ENCODE measurements at regions not wholly inside any gene's neighbourhood (a gene's known extent, or its start where the extent isn't known, plus 50 kb on each side); places are given as distances from the start of the nearest gene placed in this dataset.

DNA sequence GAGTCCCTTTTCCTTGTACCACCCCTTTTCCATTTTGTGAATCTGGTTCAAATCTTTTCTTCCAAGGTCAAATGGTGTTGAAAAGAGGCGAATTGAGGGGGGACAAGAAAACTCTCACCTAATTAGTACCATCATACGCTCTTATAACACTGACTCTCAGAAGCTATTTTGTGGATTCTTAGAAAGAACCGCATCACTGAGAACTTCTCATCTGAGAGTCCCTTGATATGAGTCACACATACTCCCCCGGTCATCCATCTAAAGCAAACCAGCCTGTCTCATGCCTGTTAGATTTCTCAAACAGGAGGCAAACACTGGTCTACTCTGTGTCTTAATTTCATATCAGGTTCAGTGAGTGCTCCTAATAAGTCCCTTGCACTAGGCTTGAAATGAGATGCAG is 76.5 kb upstream of the SPRED1 start:
- TF ChIP-seq, protein P1, sequence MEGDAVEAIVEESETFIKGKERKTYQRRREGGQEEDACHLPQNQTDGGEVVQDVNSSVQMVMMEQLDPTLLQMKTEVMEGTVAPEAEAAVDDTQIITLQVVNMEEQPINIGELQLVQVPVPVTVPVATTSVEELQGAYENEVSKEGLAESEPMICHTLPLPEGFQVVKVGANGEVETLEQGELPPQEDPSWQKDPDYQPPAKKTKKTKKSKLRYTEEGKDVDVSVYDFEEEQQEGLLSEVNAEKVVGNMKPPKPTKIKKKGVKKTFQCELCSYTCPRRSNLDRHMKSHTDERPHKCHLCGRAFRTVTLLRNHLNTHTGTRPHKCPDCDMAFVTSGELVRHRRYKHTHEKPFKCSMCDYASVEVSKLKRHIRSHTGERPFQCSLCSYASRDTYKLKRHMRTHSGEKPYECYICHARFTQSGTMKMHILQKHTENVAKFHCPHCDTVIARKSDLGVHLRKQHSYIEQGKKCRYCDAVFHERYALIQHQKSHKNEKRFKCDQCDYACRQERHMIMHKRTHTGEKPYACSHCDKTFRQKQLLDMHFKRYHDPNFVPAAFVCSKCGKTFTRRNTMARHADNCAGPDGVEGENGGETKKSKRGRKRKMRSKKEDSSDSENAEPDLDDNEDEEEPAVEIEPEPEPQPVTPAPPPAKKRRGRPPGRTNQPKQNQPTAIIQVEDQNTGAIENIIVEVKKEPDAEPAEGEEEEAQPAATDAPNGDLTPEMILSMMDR (IDR thresholded peaks at IDR 0.05), result no peak
- Histone ChIP-seq H3K4me3 (no peak overlapping the region), H3K27ac (no peak overlapping the region)
- no peak for DNase-seq (ENCODE audit: low spot score)

DNA sequence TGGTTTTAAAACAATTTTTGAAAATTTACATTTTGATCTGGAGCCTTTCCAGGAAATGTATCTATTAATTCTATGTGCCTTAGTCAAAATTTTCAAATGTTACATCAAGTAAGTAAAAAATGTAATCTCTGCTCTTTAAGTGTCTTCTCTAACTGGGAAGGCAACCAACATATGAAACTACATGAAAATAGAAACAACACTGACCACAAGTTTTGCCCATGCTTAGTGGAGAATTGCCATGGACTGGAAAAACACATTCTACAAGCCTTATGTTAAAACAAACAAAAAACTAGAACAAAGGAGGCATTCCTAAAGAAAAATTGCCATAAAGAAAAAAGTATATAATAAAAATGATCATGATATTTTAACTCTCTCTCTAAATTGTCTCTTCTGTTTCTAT is 75.9 kb upstream of the SPRED1 start:
- no peak overlapping the region for H3K4me3 ChIP-seq
- DNase-seq (ENCODE audit: low spot score), result no peak
- no peak overlapping the region for H3K27ac ChIP-seq
- TF ChIP-seq, protein P1 (IDR thresholded peaks at IDR 0.05), result no peak

DNA sequence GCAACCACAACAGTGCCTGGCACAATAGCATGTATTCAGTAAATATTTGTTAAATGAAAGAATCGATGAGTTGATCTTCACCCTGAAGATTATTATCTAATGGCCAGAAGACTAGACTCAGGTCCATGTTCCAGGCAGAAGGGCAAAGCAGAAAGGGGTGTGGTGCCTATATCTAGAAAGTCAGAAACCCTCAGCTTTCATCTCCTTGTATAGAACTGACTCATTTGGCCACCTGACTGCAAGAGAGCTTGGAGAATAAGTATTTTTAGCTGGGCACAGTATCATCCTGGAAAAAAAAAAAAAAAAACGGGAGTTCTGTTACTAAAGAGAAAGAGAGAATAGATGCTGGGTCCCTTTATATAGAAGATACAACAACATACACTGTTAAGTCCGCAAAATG is 69.7 kb upstream of the SPRED1 start:
- TF ChIP-seq, protein P1 (IDR thresholded peaks at IDR 0.05), result no peak
- H3K27ac ChIP-seq, result no peak overlapping the region
- DNase-seq (ENCODE audit: low spot score), result no peak
- H3K4me3 ChIP-seq, result no peak overlapping the region

DNA sequence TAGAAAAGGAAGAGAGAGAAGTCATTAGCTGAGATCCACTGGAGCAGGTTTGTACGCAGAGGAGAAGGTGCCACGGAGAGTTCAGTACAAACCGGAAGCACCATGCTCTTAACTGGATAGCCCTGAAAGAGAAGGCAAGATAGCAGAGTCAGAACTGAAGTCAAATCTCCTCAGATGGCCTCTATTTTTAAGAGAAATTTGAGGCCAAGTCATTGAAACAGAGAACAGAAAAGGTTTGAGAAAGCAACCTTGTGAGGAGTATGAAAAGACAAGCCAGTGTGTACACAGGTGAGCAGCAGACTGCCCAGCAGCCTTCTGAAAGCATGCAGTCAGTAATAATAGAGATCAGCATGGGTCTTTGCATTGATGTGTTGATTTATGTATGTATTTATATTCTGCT is 66.1 kb upstream of the SPRED1 start:
- TF ChIP-seq, protein P1 (IDR thresholded peaks at IDR 0.05), result no peak
- Histone ChIP-seq H3K4me3 (no peak overlapping the region), H3K27ac (no peak overlapping the region)
- no peak for DNase-seq (ENCODE audit: low spot score)

DNA sequence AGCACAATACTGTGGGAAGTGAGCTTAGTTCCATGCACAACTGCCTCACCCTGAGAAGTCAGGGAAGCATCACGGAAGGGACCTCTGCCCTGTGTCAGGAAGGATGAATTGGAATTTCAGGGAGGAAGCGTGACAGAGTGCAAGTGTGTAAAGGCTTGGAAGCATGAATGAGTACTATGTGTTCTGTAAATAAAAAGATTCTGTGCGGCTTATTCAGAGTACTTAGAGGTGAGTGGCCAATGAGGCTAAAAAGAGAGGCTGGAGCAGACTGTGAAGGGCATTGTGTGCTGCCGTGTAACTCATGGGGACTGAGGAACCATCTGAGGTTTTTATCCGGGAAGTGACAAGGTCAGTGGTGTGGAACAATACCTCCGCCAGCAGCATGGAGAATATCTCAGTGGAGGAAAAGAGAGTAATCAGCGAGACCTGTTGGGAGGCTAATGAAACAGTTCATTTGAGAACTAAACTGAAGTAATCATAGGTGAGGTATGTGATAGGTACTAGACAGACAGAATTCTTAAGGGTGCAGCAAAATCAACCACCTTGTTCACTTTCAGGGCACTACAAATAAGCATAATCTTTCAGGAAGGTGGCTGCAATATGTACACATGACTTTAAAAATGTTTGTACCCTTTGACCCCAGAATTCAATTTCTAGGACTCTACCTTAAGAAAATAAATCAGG is 64.9 kb upstream of the SPRED1 start:
- H3K4me3 ChIP-seq, result no peak overlapping the region
- no peak overlapping the region for H3K27ac ChIP-seq
- TF ChIP-seq, protein P1 (IDR thresholded peaks at IDR 0.05), result no peak
- no peak for DNase-seq (ENCODE audit: low spot score)

DNA sequence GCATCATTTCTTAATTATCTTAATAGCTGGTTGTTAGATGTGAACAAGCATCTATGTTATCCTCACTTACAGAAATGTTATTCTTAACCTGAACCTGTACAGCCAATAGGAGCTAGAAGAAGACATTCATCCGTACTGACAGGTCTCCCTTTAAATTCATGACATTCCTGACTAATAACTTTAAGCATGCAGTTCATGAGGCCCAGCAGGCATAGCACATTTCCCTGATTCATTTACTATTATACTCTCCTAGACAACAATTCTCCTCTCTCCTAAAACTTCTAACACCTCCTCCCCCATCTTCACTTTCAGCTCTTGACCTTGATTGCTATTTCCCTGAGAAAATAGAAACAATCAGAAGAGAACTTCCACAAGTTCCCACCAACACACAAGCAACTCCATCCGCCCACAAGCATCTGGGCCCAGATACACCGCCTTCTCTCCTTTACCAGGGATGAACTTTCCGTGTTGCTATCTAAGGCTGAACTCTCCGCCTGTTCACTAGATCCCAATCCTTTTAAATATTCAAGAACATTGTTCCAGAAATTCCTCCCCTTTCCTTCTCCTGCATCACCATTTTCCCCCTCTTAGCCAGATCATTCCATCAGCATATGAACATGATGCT is 62.9 kb upstream of the SPRED1 start:
- DNase-seq (ENCODE audit: low spot score), result no peak
- Histone ChIP-seq H3K4me3 (no peak overlapping the region), H3K27ac (no peak overlapping the region)
- TF ChIP-seq, protein P1 (IDR thresholded peaks at IDR 0.05), result no peak

DNA sequence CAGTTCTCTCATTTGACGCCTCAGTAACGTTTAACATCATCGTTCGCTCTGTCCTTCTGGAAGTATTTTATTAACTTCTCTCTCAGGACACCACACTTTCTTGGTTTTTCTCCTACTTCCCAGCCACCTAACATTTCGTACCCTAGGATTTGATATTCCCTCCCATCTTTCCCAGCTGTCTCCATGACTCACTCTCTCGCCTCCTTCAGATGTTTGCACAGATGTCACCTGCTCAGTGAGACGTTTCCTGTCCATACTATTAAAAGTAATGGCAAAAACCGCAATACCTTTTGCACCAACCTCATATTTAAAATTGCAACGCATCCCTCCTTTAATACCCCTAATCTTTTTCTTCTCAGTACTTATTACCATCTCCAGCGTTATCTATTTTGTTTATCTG is 62.1 kb upstream of the SPRED1 start:
- DNase-seq (ENCODE audit: low spot score), result no peak
- TF ChIP-seq, protein P1 (IDR thresholded peaks at IDR 0.05), result no peak
- Histone ChIP-seq H3K4me3 (no peak overlapping the region), H3K27ac (no peak overlapping the region)

Measured in coronary artery (tissue), 2 donors.